NCI-H2081 (cell line): ENCODE measurements at regions not wholly inside any gene's neighbourhood (a gene's known extent, or its start where the extent isn't known, plus 50 kb on each side); places are given as distances from the start of the nearest gene placed in this dataset.

Experiments used
- DNase-seq, 2 experiments: peaks; one replicate each; lab custom pipeline; 2025; lab: John Stamatoyannopoulos, UW

DNA sequence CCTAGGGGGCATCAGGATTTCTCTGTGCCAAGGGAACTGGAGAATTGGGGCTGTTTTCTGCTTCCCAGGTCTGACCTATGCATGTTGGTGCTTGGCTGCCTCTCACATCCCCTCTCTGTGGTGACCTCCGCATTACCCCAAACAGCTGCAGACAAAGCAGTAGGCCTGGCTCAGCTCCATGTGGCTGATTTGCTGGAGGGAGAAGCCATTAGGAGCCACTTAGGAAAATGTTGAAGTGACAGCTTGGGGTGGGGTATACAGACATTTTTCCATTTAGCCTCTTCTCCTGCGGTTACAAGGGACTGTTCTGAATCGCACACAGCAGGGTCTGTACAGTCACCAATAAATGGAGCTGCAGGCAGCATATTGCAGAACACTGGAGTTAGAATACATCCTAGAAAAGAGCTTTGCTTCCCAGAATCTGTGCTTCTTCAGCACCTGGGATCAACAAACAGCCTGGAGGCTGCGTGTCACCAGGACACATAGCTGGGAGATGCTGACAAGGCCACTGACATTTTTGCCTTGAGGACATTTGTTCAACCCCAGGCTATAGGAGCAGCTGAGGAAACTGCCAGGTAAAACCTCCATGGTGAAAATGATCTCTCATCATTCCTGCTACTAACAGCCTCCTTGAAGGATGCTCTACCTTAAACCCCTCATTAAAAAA lies 335.3 kb downstream of the DIRAS2 start:
- DNase-seq: peak; percentile 90 to 96

- no peak for DNase-seq
Measured at GRCh38 chr9:90307891-90308290, 334.7 kb downstream of the DIRAS2 start.

DNA sequence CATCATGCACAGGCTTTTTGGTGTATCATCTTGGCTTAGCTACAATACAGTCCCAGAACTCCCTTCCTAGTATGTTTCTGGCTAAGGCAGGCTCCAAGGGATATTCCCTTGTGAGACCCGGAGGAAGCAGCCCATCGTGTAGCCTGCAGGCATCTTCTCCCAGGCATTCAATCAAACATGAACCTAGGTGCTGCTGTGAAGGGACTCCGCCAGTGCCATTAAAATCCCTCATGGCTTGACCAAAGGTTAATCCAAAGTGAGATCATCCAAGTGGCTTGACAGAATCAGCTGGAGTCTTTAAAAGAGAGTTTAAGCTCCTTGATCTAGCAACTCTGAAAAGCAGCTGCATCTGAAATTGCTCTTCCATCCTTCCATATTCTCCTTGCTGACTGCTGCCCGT lies 333.9 kb downstream of the DIRAS2 start:
- no peak for DNase-seq

DNA sequence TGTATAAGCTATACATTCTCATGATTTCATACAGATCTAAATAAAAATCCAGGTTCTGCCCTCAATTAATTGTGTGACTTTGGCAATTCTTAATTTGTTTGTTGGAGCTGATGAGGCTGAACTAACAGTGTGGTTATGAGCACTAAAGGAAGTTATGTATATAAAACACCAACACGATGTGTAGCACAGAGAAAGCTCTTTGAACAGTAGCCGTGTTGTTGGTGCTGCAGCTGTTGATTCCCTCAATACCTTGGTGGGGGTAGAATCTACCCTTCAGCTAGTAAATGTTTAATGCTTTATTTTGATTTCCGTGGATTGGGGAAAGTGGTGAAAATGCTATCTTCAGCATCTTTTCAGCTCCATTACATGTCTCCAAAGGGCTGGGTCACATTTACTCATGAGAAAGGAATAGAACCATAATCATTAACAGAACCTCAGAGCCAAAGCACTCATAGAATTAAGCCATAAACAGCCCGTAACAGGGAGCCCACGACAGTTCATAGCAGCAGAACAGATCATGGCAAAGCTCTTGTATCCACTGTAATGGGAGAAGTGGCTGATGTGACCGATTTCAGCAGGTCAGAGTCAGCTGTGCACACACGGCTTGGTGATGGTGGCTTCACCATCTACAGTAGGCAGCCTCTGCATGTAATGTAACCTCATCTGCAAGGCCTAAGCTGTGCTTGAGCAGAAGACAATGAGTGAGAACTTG lies 332.7 kb downstream of the DIRAS2 start:
- DNase-seq: no peak

GRCh38 chr9:90310521-90310876 lies 332.1 kb downstream of the DIRAS2 start:
- DNase-seq: no peak

GRCh38 chr9:90311811-90312210 lies 330.8 kb downstream of the DIRAS2 start:
- no peak for DNase-seq

DNA sequence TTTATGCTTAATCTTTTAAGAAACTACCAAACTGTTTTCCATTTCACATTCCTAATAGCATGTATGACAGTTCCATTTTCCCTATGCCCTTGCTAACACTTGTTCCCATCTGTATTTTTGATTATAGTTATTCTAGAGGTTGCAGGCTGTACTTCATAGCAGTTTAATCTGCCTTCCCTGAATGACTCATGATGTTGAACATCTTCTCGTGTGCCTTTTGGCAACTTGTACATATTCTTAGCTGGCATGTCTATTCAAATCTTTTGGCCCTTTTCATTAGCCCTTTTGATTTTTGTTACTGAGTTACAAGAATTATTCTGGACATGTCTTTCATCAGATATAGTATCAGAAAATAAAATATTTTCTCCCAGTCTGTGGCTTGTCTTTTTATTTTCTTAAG lies 320.3 kb downstream of the DIRAS2 start:
- no peak for DNase-seq

DNA sequence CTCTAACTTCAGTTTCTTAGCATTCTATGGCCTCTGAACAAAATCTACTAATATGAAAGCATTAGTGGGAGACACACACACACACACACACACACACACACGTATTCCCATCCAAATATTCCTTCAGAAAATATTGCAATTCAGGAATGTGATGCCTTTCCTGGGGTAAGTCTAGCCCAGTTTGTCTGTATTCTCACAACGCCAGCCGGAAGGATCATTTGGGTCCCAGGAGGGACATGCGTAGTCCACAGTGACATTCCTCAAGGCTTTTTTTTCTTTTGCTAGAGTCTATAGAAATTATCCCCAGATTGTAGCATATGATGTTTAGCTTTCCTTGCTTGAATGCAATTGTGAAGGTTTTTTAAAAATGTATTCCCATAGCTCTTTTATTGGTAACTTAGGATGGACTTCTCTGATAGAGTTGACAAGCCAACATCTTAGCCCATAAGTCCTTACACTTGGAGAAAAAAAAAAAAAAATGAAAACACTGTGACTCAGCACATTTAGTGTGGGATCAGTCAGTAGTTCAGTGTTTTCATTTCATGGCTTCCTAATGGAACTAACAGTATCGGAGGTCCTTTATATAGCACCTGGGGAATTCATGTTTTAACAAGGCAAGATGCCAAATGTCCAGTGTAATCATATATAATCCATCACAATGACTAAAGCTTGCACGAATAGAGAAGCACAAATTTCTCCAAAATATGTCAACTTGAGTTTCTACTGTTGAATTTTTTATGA lies 316.5 kb downstream of the DIRAS2 start:
- DNase-seq: no peak

DNA sequence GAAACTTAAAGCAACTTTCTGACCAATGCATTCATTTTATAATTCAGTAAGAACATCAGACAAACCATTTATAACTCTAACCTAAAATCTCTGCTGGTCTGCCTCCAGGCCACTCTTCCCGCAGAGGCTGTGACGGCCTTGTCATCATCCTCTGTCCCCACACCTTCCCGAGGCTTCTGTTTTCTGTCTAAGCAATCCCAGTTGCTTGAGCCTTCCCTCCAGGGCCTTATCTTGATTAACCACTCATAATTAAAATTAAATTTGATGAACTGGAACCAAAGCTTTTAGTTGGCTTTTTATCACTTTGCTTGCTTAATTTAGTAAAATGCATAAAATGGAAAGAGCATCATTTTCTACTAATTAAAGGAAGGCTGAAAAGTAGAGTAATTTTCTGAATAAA lies 312.4 kb downstream of the DIRAS2 start:
- no peak for DNase-seq

DNA sequence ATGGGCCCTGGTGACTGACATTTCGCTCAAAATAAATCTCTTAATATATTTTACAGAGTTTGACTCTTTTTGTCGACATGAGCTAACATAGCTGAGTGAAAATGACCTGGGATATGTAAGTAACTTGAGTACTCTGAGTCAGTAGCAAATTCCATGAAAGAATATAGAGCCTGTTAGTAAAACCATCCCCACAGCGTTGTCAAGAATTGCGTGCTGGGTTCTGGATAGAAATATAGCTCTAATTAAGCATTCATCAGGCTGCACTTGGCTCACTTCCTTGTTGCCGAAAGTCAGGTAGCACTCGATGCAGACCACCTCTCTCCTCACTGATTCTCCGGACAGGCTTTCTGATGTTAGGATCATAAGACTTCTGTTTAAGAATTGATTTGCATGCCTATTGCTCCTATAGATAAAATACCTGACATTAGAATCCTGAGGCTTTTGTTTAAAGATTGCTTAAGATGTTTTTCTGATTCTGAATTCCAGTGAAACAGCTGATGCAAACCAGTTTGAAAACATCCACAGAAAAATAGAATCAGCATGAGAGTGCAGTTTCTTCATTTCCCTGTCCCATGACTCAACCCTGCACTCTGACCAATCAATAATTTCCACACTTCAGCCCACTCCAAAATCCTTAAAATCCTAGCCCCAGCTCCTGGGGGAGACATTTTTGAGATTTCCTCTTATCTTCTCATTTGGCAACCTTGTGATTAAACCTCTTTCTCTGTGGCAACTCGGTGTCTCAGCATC lies 310.6 kb downstream of the DIRAS2 start:
- DNase-seq: no peak

DNA sequence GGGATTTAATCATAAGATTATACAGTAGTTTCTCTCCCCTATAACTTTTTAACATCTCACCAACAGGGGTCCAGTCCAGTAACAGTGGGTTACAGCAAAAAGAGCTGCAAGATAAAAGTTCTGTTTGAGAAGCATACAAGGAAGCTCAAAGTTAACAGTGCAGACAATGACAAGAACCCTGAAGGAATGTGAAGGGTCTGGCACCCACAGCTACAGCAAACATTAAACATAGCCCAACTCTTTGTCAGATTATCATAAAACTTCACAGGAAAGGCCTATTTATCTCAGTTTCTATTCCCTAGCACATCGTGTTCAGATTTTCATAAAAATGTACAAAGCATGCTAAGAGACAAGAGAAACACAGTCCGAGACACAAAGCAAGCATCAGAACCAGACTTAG lies 309.4 kb downstream of the DIRAS2 start:
- DNase-seq: no peak

- DNase-seq: no peak
Measured at GRCh38 chr9:90340421-90340820, 302.2 kb downstream of the DIRAS2 start.

- DNase-seq: no peak
Measured at GRCh38 chr9:90342607-90343006, 300.0 kb downstream of the DIRAS2 start.

DNA sequence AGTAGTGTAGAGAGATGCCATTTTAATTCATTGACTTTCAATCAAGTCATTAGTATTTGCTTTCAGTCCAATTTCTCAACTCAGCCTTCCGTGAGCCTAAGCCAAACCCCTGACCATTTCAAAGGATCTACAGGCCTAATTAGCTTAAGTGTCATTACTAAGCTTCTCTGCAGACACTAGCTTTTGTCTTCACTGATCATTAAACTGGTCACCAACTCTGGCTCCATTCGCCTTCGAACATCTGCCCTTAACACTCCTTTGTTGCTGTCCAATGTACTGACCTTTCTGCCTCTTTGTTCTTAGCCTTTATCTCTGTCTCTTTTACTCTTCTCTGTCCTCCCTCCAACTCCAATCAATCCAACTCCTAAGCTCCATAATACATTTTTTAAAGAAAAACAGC lies 299.3 kb downstream of the DIRAS2 start:
- peak in 1 of 2 experiments; percentile 22 for DNase-seq

DNA sequence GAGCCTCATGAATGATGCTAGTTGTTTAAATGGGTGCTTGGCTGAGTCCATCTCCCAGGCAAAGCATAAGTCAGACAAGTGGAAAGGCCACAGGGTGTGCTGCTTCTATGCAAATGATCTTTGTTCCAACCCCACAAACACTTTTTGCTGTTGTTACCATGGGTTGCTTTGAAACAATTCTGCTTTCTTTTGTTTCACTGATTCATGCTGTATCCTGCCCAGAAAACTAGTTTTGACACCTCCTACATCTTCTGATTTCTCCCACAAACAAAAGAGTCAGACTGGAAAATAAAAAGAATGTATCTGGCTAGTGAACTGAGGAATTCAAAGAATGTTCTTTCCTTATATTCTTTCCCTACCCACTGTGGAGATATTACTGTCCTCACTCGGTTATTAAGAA lies 298.6 kb downstream of the DIRAS2 start:
- DNase-seq: no peak

DNA sequence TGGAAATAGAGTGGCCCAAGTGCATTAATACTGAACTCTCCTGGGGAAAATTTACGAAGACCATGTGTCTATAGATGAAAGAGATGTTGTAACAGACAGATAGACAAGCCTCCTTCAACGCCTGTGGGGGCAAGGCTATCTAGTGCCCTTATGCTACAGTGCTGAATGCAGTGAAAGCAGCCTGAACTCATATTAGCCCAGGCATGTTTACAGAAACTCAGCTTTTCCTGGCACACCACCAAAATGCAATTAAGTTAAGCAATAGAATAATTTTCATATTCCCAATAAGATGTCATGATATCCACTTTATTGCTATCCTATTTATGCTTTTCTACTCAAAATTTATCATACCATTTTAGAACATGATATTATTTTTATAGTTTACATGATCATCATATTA lies 277.0 kb downstream of the DIRAS2 start:
- DNase-seq: no peak

- DNase-seq: no peak
Measured at GRCh38 chr9:90368241-90368640, 274.4 kb downstream of the DIRAS2 start.

DNA sequence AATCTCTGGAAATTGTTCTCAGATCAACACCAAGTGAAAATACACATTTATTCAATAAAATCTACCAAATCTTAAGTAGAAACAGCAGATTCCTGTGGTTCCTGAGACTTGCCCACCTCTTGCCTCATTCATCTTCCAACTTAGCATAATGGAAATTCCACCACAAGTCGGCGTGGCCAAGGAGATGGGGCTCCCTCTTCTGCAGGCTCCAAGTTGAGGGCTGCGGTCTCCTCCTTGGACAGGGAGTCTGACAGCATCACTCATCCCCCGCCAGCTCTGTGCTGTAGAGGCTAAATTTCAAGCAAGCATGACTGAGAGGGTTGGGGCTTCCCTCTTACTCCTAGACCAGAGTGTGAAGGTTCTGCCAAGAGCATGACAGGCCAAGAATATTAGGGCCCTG lies 273.7 kb downstream of the DIRAS2 start:
- DNase-seq: no peak

DNA sequence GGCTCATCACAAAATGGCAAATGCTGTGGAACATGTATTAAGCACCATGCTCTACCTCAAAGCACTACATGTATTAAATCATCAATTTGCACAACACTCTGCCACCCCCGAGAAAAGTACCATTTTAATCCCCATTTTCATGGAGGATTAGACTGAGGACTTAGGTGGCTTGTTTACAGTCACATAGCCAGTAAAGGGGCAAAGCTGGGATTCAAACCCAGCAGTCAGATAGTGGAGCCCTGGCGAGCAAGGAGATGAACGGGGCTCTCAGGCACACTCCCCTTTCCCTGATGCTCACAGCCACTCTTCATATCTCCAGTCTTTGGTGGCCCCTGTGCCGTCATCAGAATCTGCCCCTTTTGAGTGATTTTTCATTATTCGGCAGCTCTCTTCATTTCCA lies 262.9 kb downstream of the DIRAS2 start:
- DNase-seq: no peak

GRCh38 chr9:90385146-90385545 lies 257.5 kb downstream of the DIRAS2 start:
- DNase-seq: no peak

DNA sequence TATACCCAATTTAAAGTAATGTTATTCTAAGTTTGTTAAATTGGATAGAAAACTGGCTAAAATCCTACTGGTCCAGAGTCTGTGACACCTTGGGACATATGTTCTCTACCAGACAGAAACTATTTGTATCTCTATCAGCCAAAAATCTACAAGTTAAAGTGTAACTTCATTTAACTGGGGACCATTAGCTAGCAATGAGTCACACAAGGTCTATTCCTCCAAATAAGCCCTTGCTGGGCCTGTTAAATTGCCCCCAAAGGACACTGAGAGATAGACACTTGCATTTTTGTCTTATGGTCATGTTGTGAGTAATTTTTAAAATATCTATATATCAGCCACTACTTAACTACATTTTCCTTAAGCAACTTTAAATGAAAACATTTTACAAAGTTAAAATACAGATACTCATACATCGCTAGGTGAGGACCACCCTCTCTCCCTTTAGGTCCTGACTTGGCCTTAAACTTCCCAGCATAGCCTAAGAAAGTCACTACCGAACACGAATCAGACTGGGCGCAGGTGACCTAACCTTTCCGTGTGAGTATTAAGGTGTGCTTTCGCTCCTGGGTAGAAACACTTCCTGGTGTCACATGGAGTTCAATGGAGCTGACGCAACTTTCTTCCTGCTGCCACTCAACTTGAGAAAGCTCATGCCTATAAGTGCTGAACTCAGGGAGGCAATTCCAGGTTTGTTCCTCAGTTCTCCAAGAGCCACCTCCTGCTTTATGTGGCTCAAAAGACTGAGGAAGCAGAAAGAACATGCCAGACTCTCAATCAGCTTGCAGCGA lies 249.1 kb downstream of the DIRAS2 start:
- no peak for DNase-seq

GRCh38 chr9:90394871-90395270 lies 247.8 kb downstream of the DIRAS2 start:
- DNase-seq: no peak
